ENCODE measurements at regions not wholly inside any gene's neighbourhood (a gene's known extent, or its start where the extent isn't known, plus 50 kb on each side); places are given as distances from the start of the nearest gene placed in this dataset.

GRCh38 chr1:37124501-37124900, 90.2 kb upstream of the GRIK3 start:
- TF ChIP-seq POLR2A (IDR thresholded peaks at IDR 0.05): no peak
- no peak for TF ChIP-seq CTCF (IDR thresholded peaks at IDR 0.05)
- TF ChIP-seq EP300 (IDR thresholded peaks at IDR 0.05): no peak
- no peak for TF ChIP-seq POLR2AphosphoS5 (IDR thresholded peaks at IDR 0.05)

Data from sigmoid colon (tissue), 4 donors.